Neural cell (in vitro differentiated cells): ENCODE measurements at regions not wholly inside any gene's neighbourhood (a gene's known extent, or its start where the extent isn't known, plus 50 kb on each side); places are given as distances from the start of the nearest gene placed in this dataset.

Experiments
- H2AFZ ChIP-seq: fragments of 200-600, 300-800 bp; sonication (generic), shearing (Covaris generic); 2 replicates; pipeline ENCODE4 v1.6.0; 2014; ENCODE audit warnings: low read depth, mild to moderate bottlenecking, antibody characterized with exemption, low read length, moderate library complexity
- H3F3A ChIP-seq: fragments of 200-600 bp; shearing (Covaris generic); 2 replicates; pipeline ENCODE4 v1.6.1; 2016; ENCODE audit warnings: mild to moderate bottlenecking, moderate library complexity, mixed read lengths, antibody characterized with exemption, low read length; ENCODE audit not compliant: insufficient read depth, poor library complexity, severe bottlenecking
- H3K27ac ChIP-seq: fragments of 200-600, 300-800 bp; sonication (generic), shearing (Covaris generic); 2 replicates; pipeline ENCODE4 v1.5.1; 2014; ENCODE audit warnings: mild to moderate bottlenecking, low read length, moderate library complexity
- H3K27me3 ChIP-seq: fragments of 300-800, 200-600 bp; sonication (generic), shearing (Covaris generic); 2 replicates; pipeline ENCODE4 v1.6.0; 2014; ENCODE audit warnings: mild to moderate bottlenecking, low read depth, low read length, moderate library complexity; ENCODE audit not compliant: insufficient read depth
- H3K36me3 ChIP-seq: fragments of 300-800, 200-600 bp; sonication (generic), shearing (Covaris generic); 2 replicates; pipeline ENCODE4 v1.5.1; 2014; ENCODE audit warnings: mild to moderate bottlenecking, antibody characterized with exemption, low read length, moderate library complexity; ENCODE audit not compliant: insufficient read depth
- H3K4me2 ChIP-seq: fragments of 300-800, 200-600 bp; sonication (generic), shearing (Covaris generic); 2 replicates; pipeline ENCODE4 v1.6.0; 2014; ENCODE audit warnings: mild to moderate bottlenecking, low read length
- H3K4me3 ChIP-seq: fragments of 300-800, 200-600 bp; sonication (generic), shearing (Covaris generic); 2 replicates; pipeline ENCODE4 v1.5.1; 2014; ENCODE audit warnings: mild to moderate bottlenecking, low read length, moderate library complexity
- H3K79me2 ChIP-seq: fragments of 200-600 bp; shearing (Covaris generic); replicated peaks from 2 replicates; pipeline ENCODE4 v1.6.0; 2014; ENCODE audit warnings: mild to moderate bottlenecking, low read length, moderate library complexity; ENCODE audit not compliant: insufficient read depth
- H3K9ac ChIP-seq: fragments of 300-800, 200-600 bp; sonication (generic), shearing (Covaris generic); 2 replicates; pipeline ENCODE4 v1.6.1; 2016; ENCODE audit warnings: mild to moderate bottlenecking, low read length, mixed read lengths
- H3K9me2 ChIP-seq: fragments of 200-600 bp; shearing (Covaris generic); 2 replicates; pipeline ENCODE4 v1.6.1; 2016; ENCODE audit warnings: mild to moderate bottlenecking, low read length, mixed read lengths; ENCODE audit not compliant: insufficient read depth
- H3K9me3 ChIP-seq: fragments of 200-600, 300-800 bp; sonication (generic), shearing (Covaris generic); 2 replicates; pipeline ENCODE4 v1.6.1; 2016; ENCODE audit warnings: mild to moderate bottlenecking, mixed run types, low read length, moderate library complexity, mixed read lengths
- H4K20me1 ChIP-seq: fragments of 200-600 bp; shearing (Covaris generic); 2 replicates; pipeline ENCODE4 v1.6.1; 2016; ENCODE audit warnings: mild to moderate bottlenecking, mixed run types; ENCODE audit not compliant: insufficient read depth
- EP300 ChIP-seq: fragments of 450-650 bp; conservative IDR thresholded peaks from 2 replicates; pipeline ENCODE4 v1.6.1; 2014; ENCODE audit warnings: antibody characterized with exemption, mild to moderate bottlenecking, moderate library complexity; ENCODE audit not compliant: poor library complexity, severe bottlenecking
- EZH2 ChIP-seq: fragments of 200-600, 300-800 bp; shearing (Covaris generic), sonication (generic); IDR thresholded peaks from 2 replicates; pipeline ENCODE4 v1.6.1; 2014; ENCODE audit warnings: antibody characterized with exemption, low read length, borderline replicate concordance, mild to moderate bottlenecking; ENCODE audit not compliant: insufficient read depth, poor library complexity, severe bottlenecking
- MXI1 ChIP-seq: fragments of 450-650 bp; conservative IDR thresholded peaks from 2 replicates; pipeline ENCODE4 v1.6.1; 2014; ENCODE audit warnings: antibody characterized with exemption, mild to moderate bottlenecking; ENCODE audit not compliant: poor library complexity, severe bottlenecking
- POLR2AphosphoS5 ChIP-seq: IDR thresholded peaks from 2 replicates; pipeline ENCODE4 v1.6.1; 2012
- RAD21 ChIP-seq: fragments of 450-650 bp; conservative IDR thresholded peaks from 2 replicates; pipeline ENCODE4 v1.6.1; 2014; ENCODE audit warnings: antibody characterized with exemption, mild to moderate bottlenecking, moderate library complexity
- SMC3 ChIP-seq: fragments of 450-650 bp; conservative IDR thresholded peaks from 2 replicates; pipeline ENCODE4 v1.6.1; 2014; ENCODE audit warnings: antibody characterized with exemption, mild to moderate bottlenecking, moderate library complexity; ENCODE audit not compliant: poor library complexity
- TAF1 ChIP-seq: IDR thresholded peaks from 2 replicates; pipeline ENCODE4 v1.6.1; 2012; ENCODE audit warnings: low read depth
- TF ChIP-seq, protein P1 (sequence below): fragments of 450-650 bp; IDR thresholded peaks from 2 replicates; pipeline ENCODE4 v1.5.1; 2014; ENCODE audit warnings: antibody characterized with exemption, mild to moderate bottlenecking, moderate library complexity; ENCODE audit not compliant: poor library complexity, severe bottlenecking
- TF ChIP-seq, protein P2 (sequence below): IDR thresholded peaks from 2 replicates; pipeline ENCODE4 v1.6.1; 2012; ENCODE audit warnings: borderline replicate concordance

DNA sequence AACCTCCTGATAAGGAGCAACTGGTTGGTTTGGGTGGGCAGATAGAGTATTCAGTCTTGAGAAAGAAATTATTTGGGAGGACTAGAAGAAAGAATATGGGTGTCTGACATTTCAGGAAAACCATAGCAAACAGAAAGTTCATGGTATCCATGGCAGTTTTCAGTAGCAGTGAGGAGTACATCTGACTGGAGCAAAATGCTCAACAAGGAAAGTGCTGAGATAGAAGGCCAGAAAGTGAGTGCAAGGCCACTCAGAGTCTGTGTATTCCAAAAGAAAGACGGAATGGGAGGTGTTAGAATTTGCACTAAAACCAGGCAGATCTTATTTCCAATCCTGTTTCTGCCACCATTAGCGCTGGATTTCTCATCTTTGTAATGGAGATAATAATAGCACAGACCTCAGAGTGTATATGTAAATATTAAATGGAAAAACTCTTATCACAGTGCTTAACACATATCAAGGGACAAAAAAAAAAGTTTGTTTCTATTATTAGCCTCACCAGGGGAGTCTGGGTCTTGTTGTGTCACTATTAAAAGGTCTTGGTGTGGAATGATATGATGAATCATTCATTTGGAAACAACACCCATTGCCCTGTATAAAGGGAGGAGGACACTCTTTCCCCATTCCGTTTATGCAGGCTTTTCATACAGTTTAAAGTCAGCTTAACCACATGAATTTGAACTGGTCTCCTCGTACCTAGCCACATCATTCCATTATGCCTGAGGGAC lies 349.8 kb downstream of the IPO8 start:
- no peak overlapping the region for H2AFZ ChIP-seq
- no peak overlapping the region for H3K4me2 ChIP-seq

DNA sequence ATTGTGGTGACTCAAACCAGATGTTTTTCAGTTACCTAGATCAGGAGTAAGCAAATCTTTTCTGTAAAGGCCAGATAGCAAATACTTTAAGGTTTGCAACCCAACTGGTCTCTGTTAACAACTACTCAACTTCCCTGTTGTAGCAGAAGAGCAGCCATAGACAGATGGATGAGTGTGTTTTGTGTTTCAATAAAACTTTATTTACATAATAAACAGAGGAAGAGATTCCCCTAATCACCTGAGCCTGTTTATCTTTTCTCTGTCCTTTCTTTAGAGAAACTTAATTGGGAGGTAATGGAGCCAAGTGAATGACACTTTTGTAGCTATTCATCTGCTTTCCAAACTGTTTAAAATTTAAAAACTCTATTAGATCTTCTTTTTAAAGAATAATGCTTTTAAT lies 365.1 kb downstream of the IPO8 start:
- Histone ChIP-seq H3K9me3 (no peaks in the 10 kb centered on the region), H2AFZ (no peak overlapping the region), H3K36me3 (no peaks in the 10 kb centered on the region), H3K79me2 (no peaks in the 10 kb centered on the region), H3K4me3 (no peak overlapping the region), H4K20me1 (no peaks in the 10 kb centered on the region), H3K9ac (no peak overlapping the region), H3F3A (no peaks in the 10 kb centered on the region), H3K27ac (no peak overlapping the region), H3K27me3 (no peaks in the 10 kb centered on the region), H3K9me2 (no peaks in the 10 kb centered on the region), H3K4me2 (no peak overlapping the region)
- TF ChIP-seq EZH2 (no peak), MXI1 (no peak), POLR2AphosphoS5 (no peak), EP300 (no peak), RAD21 (no peak), SMC3 (no peak), TAF1 (no peak)
- TF ChIP-seq, protein P1, sequence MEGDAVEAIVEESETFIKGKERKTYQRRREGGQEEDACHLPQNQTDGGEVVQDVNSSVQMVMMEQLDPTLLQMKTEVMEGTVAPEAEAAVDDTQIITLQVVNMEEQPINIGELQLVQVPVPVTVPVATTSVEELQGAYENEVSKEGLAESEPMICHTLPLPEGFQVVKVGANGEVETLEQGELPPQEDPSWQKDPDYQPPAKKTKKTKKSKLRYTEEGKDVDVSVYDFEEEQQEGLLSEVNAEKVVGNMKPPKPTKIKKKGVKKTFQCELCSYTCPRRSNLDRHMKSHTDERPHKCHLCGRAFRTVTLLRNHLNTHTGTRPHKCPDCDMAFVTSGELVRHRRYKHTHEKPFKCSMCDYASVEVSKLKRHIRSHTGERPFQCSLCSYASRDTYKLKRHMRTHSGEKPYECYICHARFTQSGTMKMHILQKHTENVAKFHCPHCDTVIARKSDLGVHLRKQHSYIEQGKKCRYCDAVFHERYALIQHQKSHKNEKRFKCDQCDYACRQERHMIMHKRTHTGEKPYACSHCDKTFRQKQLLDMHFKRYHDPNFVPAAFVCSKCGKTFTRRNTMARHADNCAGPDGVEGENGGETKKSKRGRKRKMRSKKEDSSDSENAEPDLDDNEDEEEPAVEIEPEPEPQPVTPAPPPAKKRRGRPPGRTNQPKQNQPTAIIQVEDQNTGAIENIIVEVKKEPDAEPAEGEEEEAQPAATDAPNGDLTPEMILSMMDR, result no peak
- TF ChIP-seq, protein P2, sequence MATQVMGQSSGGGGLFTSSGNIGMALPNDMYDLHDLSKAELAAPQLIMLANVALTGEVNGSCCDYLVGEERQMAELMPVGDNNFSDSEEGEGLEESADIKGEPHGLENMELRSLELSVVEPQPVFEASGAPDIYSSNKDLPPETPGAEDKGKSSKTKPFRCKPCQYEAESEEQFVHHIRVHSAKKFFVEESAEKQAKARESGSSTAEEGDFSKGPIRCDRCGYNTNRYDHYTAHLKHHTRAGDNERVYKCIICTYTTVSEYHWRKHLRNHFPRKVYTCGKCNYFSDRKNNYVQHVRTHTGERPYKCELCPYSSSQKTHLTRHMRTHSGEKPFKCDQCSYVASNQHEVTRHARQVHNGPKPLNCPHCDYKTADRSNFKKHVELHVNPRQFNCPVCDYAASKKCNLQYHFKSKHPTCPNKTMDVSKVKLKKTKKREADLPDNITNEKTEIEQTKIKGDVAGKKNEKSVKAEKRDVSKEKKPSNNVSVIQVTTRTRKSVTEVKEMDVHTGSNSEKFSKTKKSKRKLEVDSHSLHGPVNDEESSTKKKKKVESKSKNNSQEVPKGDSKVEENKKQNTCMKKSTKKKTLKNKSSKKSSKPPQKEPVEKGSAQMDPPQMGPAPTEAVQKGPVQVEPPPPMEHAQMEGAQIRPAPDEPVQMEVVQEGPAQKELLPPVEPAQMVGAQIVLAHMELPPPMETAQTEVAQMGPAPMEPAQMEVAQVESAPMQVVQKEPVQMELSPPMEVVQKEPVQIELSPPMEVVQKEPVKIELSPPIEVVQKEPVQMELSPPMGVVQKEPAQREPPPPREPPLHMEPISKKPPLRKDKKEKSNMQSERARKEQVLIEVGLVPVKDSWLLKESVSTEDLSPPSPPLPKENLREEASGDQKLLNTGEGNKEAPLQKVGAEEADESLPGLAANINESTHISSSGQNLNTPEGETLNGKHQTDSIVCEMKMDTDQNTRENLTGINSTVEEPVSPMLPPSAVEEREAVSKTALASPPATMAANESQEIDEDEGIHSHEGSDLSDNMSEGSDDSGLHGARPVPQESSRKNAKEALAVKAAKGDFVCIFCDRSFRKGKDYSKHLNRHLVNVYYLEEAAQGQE, result no peak

More for the DNA sequence above, 349.8 kb downstream of the IPO8 start:
- Histone ChIP-seq H3K4me3 (no peak overlapping the region), H3K36me3 (no peaks in the 10 kb centered on the region), H4K20me1 (no peaks in the 10 kb centered on the region), H3K9me2 (no peaks in the 10 kb centered on the region), H3K9me3 (no peaks in the 10 kb centered on the region), H3K79me2 (no peaks in the 10 kb centered on the region), H3K9ac (no peak overlapping the region), H3F3A (no peaks in the 10 kb centered on the region), H3K27me3 (no peaks in the 10 kb centered on the region), H3K27ac (no peak overlapping the region)
- TF ChIP-seq RAD21 (no peak), EP300 (no peak), MXI1 (no peak)
- TF ChIP-seq, protein P1, result no peak
